ENCODE measurements at regions not wholly inside any gene's neighbourhood (a gene's known extent, or its start where the extent isn't known, plus 50 kb on each side); places are given as distances from the start of the nearest gene placed in this dataset.
"Not testable (repeated sequence)": the region's sequence is repeated elsewhere in the genome, so short reads cannot be mapped to it uniquely, and the experiment has no call there.

DNA sequence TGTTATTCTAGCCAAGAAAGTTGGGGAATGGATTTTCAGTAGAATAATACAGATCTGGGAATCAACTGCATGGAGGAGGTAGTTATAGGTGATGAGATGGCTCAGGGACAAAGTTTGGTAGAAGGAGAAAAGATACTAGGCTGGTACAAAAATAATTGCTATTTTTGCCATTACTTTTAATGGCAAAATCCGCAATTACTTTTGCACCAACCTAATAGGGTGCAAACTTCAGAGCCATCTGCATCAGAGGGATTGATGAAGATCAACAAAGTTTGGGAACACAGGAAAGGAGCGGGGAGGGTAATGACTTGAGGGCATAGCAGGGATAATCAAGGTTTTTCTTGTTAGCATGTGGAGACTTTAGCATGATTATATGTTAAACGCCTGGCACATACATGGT, 178.7 kb upstream of the ROPN1B start:
- not testable (repeated sequence) for TF ChIP-seq POLR2A (IDR thresholded peaks at IDR 0.05; ENCODE audit: borderline replicate concordance, extremely low read depth, insufficient read depth, insufficient read length); CEBPB (IDR thresholded peaks at IDR 0.05; ENCODE audit: low read depth); SIN3A (IDR thresholded peaks at IDR 0.05; ENCODE audit: low read depth); POLR2AphosphoS5 (IDR thresholded peaks at IDR 0.05; ENCODE audit: low read depth, low read length); TCF7L2 (IDR thresholded peaks at IDR 0.05; ENCODE audit: borderline replicate concordance, extremely low read depth, insufficient read depth, insufficient read length); ZNF274 (IDR thresholded peaks at IDR 0.05; ENCODE audit: low read depth, low read length); ZFX (IDR thresholded peaks at IDR 0.05); JUND (IDR thresholded peaks at IDR 0.05); RAD21 (IDR thresholded peaks at IDR 0.05; ENCODE audit: low read depth); EZH2 (IDR thresholded peaks at IDR 0.05)
- TF ChIP-seq, protein P1, sequence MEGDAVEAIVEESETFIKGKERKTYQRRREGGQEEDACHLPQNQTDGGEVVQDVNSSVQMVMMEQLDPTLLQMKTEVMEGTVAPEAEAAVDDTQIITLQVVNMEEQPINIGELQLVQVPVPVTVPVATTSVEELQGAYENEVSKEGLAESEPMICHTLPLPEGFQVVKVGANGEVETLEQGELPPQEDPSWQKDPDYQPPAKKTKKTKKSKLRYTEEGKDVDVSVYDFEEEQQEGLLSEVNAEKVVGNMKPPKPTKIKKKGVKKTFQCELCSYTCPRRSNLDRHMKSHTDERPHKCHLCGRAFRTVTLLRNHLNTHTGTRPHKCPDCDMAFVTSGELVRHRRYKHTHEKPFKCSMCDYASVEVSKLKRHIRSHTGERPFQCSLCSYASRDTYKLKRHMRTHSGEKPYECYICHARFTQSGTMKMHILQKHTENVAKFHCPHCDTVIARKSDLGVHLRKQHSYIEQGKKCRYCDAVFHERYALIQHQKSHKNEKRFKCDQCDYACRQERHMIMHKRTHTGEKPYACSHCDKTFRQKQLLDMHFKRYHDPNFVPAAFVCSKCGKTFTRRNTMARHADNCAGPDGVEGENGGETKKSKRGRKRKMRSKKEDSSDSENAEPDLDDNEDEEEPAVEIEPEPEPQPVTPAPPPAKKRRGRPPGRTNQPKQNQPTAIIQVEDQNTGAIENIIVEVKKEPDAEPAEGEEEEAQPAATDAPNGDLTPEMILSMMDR (IDR thresholded peaks at IDR 0.05 in 2 of 3, conservative IDR thresholded peaks at IDR 0.05 in 1 of 3; ENCODE audit: borderline replicate concordance in 1 of 3, insufficient read depth in 1 of 3, low read depth in 2 of 3, low read length in 2 of 3), result not testable (repeated sequence)
- TF ChIP-seq, protein P2, sequence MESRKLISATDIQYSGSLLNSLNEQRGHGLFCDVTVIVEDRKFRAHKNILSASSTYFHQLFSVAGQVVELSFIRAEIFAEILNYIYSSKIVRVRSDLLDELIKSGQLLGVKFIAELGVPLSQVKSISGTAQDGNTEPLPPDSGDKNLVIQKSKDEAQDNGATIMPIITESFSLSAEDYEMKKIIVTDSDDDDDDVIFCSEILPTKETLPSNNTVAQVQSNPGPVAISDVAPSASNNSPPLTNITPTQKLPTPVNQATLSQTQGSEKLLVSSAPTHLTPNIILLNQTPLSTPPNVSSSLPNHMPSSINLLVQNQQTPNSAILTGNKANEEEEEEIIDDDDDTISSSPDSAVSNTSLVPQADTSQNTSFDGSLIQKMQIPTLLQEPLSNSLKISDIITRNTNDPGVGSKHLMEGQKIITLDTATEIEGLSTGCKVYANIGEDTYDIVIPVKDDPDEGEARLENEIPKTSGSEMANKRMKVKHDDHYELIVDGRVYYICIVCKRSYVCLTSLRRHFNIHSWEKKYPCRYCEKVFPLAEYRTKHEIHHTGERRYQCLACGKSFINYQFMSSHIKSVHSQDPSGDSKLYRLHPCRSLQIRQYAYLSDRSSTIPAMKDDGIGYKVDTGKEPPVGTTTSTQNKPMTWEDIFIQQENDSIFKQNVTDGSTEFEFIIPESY (IDR thresholded peaks at IDR 0.05; ENCODE audit: extremely low read depth, insufficient replicate concordance, low read length), result not testable (repeated sequence)
